Activated CD4-positive, alpha-beta T cell treated with anti-CD3 and anti-CD28 coated beads for 1 hour (primary cell): ENCODE measurements at regions not wholly inside any gene's neighbourhood (a gene's known extent, or its start where the extent isn't known, plus 50 kb on each side); places are given as distances from the start of the nearest gene placed in this dataset.
"Not testable (repeated sequence)": the region's sequence is repeated elsewhere in the genome, so short reads cannot be mapped to it uniquely, and the experiment has no call there.

Experiments
- DNase-seq: peaks from one replicate; pipeline ENCODE4 v3.0.0-alpha.2; 2020

GRCh38 chr10:71086439-71087080 is 125.8 kb upstream of the UNC5B start:
- DNase-seq: no peak

- no peak for DNase-seq
These were observed 124.7 kb upstream of the UNC5B start for GRCh38 chr10:71087622-71088021.

- no peak for DNase-seq
These were observed 124.3 kb upstream of the UNC5B start for GRCh38 chr10:71088054-71088453.

DNA sequence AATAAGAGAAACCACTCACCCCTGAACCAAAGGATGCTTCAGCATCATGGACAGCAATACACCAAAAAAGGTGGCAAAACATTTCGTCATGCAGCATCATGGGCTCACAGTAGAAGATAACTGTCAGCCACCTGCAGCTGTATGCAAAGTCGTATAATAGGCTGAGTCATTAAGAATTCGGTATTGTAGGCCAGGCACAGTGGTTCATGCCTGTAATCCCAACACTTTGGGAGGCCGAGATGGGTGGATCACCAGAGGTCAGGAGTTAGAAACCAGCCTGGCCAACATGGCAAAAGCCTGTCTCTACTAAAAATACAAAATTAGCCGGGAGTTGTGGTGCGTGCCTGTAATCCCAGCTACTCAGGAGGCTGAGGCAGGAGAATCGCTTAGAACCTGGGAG is 123.8 kb upstream of the UNC5B start:
- DNase-seq: not testable (repeated sequence)

GRCh38 chr10:71089162-71089561 is 123.2 kb upstream of the UNC5B start:
- no peak for DNase-seq

DNA sequence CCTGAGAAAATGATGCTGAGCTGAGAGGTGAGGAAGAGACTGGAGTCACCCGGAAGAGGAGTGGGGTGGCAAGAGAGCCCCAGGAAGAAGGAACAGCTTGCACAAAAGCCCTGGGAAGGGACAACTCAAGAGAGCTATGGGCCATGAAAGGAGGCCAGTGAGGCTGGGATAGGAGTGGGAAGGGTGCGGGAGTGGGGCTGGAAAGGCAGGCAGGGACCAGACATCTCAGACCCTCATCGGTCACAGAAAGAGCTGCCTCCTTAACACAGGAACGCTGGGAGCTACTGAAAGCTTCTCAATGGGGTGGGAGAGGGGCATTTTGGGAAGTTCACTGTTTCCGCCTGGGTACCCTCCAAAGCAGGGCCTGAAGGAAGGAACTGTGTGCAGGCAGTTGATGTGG is 122.0 kb upstream of the UNC5B start:
- DNase-seq: no peak

- no peak for DNase-seq
These were observed 121.6 kb upstream of the UNC5B start for GRCh38 chr10:71090801-71091200.

DNA sequence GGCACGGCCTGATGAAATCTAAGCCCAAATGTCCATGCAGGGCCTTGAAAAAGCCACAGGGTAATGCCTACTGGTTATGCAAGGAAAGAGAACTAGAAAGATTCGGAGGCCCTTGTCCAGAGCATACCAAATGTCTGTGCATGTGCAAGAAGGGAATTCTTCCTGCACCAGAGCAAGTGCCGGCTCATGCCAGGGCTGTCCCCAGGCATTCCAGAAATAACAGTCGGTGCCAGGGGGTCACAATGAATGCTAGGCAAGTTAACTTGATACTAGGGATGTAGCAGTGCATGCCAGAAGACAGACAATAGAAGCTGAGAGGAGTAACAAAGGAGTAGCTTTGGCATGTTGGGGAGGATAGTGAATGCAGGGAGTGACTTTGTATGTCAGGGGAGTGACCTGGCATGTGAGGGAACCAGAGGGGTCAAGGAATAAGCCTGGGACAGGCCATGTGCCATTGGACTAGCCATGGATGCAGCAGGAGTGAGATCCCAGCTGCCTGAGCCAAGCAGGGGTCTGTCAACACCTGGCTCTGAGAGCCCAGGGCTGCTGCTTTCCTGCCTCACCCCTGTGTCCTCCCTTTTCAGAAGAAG is 119.5 kb upstream of the UNC5B start:
- DNase-seq: no peak

- DNase-seq: no peak
These were observed 118.8 kb upstream of the UNC5B start for GRCh38 chr10:71093531-71093930.

GRCh38 chr10:71094712-71095390 is 117.5 kb upstream of the UNC5B start:
- DNase-seq: no peak

DNA sequence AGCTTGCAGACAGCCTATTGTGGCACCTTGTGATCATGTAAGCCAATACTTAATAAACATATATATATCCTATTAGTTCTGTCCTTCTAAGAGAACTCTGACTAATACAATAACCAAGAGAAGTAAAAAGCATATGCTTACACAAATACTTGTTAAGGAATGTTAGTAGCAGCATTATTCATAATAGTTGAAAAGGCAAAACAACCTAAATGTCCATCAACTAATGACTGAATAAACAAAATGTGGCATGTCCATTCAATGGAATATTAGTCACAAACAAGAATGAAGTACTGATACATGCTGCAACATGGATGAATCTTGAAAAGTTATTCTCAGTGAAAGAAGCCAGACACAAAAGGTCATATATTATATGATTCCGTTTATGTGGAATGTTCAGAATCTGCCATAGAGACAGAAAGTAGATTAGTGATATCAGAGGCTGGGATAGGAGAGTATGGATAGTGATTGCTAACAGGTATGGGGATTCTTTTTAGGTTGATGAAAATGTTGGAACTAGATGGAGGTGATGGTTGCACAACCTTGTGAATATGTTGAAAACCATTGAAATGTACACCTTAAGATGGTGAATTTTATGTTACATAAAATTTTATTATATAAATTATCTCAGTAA is 112.5 kb upstream of the UNC5B start:
- no peak for DNase-seq

DNA sequence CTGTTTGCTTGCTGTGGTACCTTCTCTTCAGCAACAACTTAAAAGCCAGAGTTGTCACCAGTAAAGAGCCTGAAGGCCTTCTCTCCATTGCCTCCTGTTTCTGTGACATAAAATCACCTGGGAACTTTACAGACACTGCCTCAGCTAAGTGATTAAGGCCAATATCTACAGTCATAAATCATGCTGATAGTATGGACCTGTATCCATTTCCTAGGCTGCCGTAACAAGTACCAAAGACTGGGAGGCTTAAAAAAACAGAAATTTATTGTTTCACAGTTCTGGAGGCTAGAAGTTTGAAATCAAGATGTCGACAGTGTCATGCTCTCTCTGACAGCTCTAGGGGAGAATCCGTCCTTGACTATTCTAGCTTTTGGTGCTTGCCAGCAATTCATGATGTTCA is 108.4 kb upstream of the UNC5B start:
- DNase-seq: no peak

DNA sequence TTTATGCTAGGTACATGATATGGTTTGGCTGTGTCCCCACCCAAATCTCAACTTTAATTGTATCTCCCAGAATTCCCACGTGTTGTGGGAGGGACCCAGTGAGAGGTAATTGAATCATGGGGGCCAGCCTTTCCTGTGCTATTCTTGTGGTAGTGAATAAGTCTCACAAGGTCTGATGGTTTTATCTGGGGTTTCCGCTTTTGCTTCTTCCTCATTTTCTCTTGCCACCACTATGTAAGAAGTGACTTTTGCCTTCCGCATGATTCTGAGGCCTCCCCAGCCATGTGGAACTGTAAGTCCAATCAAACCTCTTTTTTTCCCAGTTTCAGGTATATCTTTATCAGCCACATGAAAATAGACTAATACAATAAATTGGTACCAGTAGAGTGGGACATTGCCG is 106.2 kb upstream of the UNC5B start:
- not testable (repeated sequence) for DNase-seq

DNA sequence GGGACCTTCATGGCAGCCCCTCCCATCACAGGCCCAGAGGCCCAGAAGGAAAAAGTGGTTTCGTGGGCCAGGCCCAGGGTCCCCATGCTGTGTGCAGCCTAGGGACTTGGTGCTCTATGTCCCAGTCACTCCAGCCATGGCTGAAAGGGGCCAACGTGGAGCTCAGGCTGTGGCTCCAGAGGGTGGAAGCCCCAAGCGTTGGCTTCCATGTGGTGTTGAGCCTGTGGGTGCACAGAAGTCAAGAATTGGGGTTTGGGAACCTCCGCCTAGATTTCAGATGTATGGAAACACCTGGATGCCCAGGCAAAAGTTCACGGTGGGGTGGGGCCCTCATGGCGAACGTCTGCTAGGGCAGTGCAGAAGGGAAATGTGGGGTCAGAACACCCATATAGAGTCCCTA is 105.3 kb upstream of the UNC5B start:
- not testable (repeated sequence) for DNase-seq

GRCh38 chr10:71108042-71108441 is 104.3 kb upstream of the UNC5B start:
- not testable (repeated sequence) for DNase-seq

DNA sequence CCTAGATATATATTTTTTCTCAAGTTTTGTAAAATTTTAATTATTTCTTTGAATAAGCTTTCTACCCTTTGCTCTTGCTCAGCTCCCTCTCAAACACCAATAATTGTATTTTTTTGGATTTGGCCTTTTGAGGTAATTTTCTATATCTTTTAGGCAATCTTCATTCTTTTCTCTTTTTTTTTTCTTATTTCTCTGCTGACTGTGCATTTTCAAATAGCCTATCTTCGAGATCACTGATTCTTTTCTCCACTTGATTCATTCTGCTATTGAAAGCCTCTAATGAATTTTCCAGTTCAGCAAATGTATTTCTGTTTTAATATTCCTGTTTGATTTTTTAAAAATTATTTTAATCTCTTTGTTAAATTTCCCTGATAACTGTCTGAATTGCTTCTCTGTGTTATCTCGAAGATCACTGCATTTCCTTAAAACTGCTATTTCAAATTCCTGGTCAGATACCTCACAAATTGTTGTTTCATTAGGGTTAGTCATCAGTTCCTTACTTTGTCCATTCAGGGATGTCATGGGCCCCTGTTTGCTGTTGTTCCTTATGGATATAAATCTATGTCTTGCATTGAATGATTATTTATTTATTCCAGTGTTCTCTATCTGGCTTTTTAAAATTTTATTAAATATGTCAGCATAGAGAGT is 100.1 kb upstream of the UNC5B start:
- DNase-seq: no peak

DNA sequence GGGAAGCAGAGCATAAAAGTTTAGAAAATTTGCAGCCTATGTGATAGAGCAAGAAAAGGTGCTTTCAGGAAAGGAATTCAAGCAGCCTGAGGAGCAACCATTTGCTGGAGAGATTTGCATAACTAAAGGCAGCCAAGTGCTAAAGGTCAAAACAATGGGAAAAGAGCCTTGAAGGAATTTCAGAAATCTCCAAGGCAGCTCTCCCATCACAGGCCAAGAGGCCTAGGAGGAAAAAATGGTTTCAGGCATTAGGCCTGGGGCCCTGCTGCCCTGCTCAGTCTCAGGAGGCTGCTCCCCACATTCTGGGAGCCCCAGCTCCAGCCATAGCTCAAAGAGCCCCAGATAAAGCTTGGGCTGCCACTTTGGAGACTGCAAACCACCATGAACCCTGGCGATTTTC is 95.9 kb upstream of the UNC5B start:
- DNase-seq: no peak

GRCh38 chr10:71117589-71117988 is 94.8 kb upstream of the UNC5B start:
- DNase-seq: not testable (repeated sequence)

- DNase-seq: no peak
These were observed 89.3 kb upstream of the UNC5B start for GRCh38 chr10:71123023-71123422.

GRCh38 chr10:71124921-71125748 is 87.2 kb upstream of the UNC5B start:
- no peak for DNase-seq

GRCh38 chr10:71125749-71126107 is 86.6 kb upstream of the UNC5B start:
- DNase-seq: no peak

- no peak for DNase-seq
These were observed 85.9 kb upstream of the UNC5B start for GRCh38 chr10:71126432-71126831.

DNA sequence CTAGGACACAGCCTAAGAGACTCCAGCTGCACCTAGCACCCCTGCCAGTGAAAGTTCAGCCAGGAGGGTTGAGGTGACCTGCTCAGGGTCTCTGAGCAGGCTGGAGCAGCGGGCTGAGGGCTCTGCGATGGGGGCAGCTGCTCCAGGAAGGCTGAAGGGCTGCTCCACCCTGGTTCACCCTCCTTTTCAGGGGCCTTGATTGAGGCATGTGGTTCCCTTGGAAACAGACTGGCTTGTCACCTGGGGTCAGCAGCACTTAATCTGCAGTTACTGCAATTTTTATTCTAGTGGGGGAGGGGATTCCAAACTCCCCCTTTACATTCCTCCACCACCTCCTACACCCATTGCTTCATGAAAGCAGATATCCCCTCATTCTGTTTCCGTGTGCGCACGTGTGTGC is 85.3 kb upstream of the UNC5B start:
- no peak for DNase-seq
